HCT116 (cell line): ENCODE measurements at regions not wholly inside any gene's neighbourhood (a gene's known extent, or its start where the extent isn't known, plus 50 kb on each side); places are given as distances from the start of the nearest gene placed in this dataset.
"Not testable (repeated sequence)": the region's sequence is repeated elsewhere in the genome, so short reads cannot be mapped to it uniquely, and the experiment has no call there.

Experiments used
- ATAC-seq: fragments of 200-7000 bp; cut with Tn5 transposase; 2 replicates; pipeline ENCODE4 v1.9.1; 2020; ENCODE audit warnings: mild to moderate bottlenecking, moderate library complexity
- BruUV-seq: library from RNA; stranded (reverse); fragments of 400-500 nt; replicated peaks from 2 replicates; lab custom pipeline; 2021; lab: Mats Ljungman, UMichigan
- CTCF ChIA-PET: fragments of 300-600 bp; sonication (Branson Sonifier 250); formaldehyde crosslinking; loops from one replicate; lab custom pipeline; 2021; ENCODE audit warnings: antibody characterized with exemption; lab: Charles Lee
- POLR2A ChIA-PET: fragments of 300-600, 350-600 bp; sonication (Branson Sonifier 250); formaldehyde crosslinking; loops from one replicate; lab custom pipeline; 2021; ENCODE audit warnings: antibody characterized with exemption; lab: Charles Lee
- RAD21 ChIA-PET, 2 experiments: fragments of 300-600 bp; sonication (Branson Sonifier 250); formaldehyde crosslinking; loops; one replicate each; lab custom pipeline; 2023; ENCODE audit warnings: low total read pairs in 2 of 2; ENCODE audit not compliant: uncharacterized antibody in 2 of 2, unreplicated experiment in 2 of 2, low non-redundant PET in 1 of 2; lab: Charles Lee
- DNase-seq: peaks from one replicate; pipeline ENCODE4 v3.0.0-alpha.2; 2010; ENCODE audit warnings: low read depth, low spot score
- H2AFZ ChIP-seq: fragments of 200-600 bp; shearing (Covaris generic), sonication (generic); 2 replicates; pipeline ENCODE4 v1.6.1; 2017; ENCODE audit warnings: low read depth, mixed run types, mixed read lengths, antibody characterized with exemption, low read length; ENCODE audit not compliant: poor library complexity, severe bottlenecking
- H3K27ac ChIP-seq: 2 replicates; pipeline ENCODE4 v1.5.1; 2012; ENCODE audit warnings: low read depth, low read length
- H3K27me3 ChIP-seq: fragments of 200-600 bp; sonication (generic); 2 replicates; pipeline ENCODE4 v1.6.1; 2016; ENCODE audit warnings: mixed run types, low read length, mixed read lengths; ENCODE audit not compliant: insufficient read depth
- H3K36me3 ChIP-seq, 2 experiments: fragments of 200-500 bp in 1 of 2; fragments of 200-600 bp in 1 of 2; sonication (Bioruptor generic) in 1 of 2; sonication (generic) in 1 of 2; 2 replicates each; pipeline versions ENCODE4 v1.5.1 to v1.6.1; 2014 to 2016; ENCODE audit warnings: low read length in 2 of 2, inconsistent platforms in 1 of 2, mixed read lengths in 1 of 2, mixed run types in 1 of 2; ENCODE audit not compliant: insufficient read depth in 2 of 2, control insufficient read depth in 1 of 2
- H3K4me1 ChIP-seq, 2 experiments: fragments of 200-600 bp in 1 of 2; sonication (generic) in 1 of 2; 2 replicates each; pipeline versions ENCODE4 v1.5.1 to v1.6.1; 2012 to 2017; ENCODE audit warnings: low read length in 2 of 2, inconsistent platforms in 1 of 2, mild to moderate bottlenecking in 1 of 2, mixed read lengths in 1 of 2, mixed run types in 1 of 2, moderate library complexity in 1 of 2; ENCODE audit not compliant: insufficient read depth in 2 of 2, control insufficient read depth in 1 of 2
- H3K4me2 ChIP-seq: fragments of 200-600 bp; sonication (generic); 2 replicates; pipeline ENCODE4 v1.6.1; 2017; ENCODE audit warnings: mixed run types, low read length, mixed read lengths
- H3K4me3 ChIP-seq, 2 experiments: fragments of 200-600 bp in 1 of 2; sonication (generic) in 1 of 2; replicated peaks in 1 of 2; 2 replicates each; pipeline ENCODE4 v1.5.1; 2011 to 2016; ENCODE audit warnings: low read length in 2 of 2, control low read depth in 1 of 2, low read depth in 1 of 2, mild to moderate bottlenecking in 1 of 2, mixed read lengths in 1 of 2, mixed run types in 1 of 2
- H3K79me2 ChIP-seq: fragments of 200-600 bp; sonication (generic); 2 replicates; pipeline ENCODE4 v1.6.1; 2017; ENCODE audit warnings: mild to moderate bottlenecking, mixed run types, low read length, moderate library complexity, mixed read lengths; ENCODE audit not compliant: insufficient read depth
- H3K9ac ChIP-seq: fragments of 200-600 bp; sonication (generic); 2 replicates; pipeline ENCODE4 v1.6.1; 2016; ENCODE audit warnings: low read length, mixed read lengths
- H3K9me2 ChIP-seq: fragments of 200-600 bp; sonication (generic), shearing (Covaris generic); 2 replicates; pipeline ENCODE4 v1.6.1; 2017; ENCODE audit warnings: mixed run types, mild to moderate bottlenecking, moderate library complexity; ENCODE audit not compliant: insufficient read depth
- H3K9me3 ChIP-seq, 2 experiments: fragments of 200-500 bp in 1 of 2; fragments of 200-600 bp in 1 of 2; sonication (Bioruptor generic) in 1 of 2; sonication (generic) in 1 of 2; 2 replicates each; pipeline ENCODE4 v1.6.1; 2014 to 2017; ENCODE audit warnings: low read length in 2 of 2, mixed read lengths in 2 of 2, inconsistent platforms in 1 of 2, low read depth in 1 of 2, mild to moderate bottlenecking in 1 of 2, mixed run types in 1 of 2, moderate library complexity in 1 of 2; ENCODE audit not compliant: control insufficient read depth in 1 of 2, insufficient read depth in 1 of 2
- H4K20me1 ChIP-seq: fragments of 200-600 bp; sonication (generic), shearing (Covaris generic); 2 replicates; pipeline ENCODE4 v1.6.1; 2017; ENCODE audit warnings: mixed run types, mild to moderate bottlenecking, moderate library complexity; ENCODE audit not compliant: insufficient read depth
- CBX3 ChIP-seq: IDR thresholded peaks from 2 replicates; pipeline ENCODE4 v1.6.1; 2012; ENCODE audit warnings: low read depth
- CEBPB ChIP-seq: IDR thresholded peaks from 2 replicates; pipeline ENCODE4 v1.6.1; 2012; ENCODE audit warnings: low read depth
- ELF1 ChIP-seq: IDR thresholded peaks from 2 replicates; pipeline ENCODE4 v1.6.1; 2012; ENCODE audit warnings: low read depth, borderline replicate concordance
- EZH2 ChIP-seq: fragments of 200-600 bp; sonication (generic); IDR thresholded peaks from 2 replicates; pipeline ENCODE4 v1.6.1; 2017; ENCODE audit warnings: antibody characterized with exemption, mixed run types
- EZH2phosphoT487 ChIP-seq: fragments of 200-600 bp; IDR thresholded peaks from 2 replicates; pipeline ENCODE4 v1.6.1; 2018; ENCODE audit warnings: antibody characterized with exemption, borderline replicate concordance
- FOSL1 ChIP-seq: IDR thresholded peaks from 2 replicates; pipeline ENCODE4 v1.6.1; 2012; ENCODE audit warnings: low read depth
- RAD21 ChIP-seq: IDR thresholded peaks from 2 replicates; pipeline ENCODE4 v1.6.1; 2012; ENCODE audit warnings: low read depth, mild to moderate bottlenecking
- SIN3A ChIP-seq: IDR thresholded peaks from 2 replicates; pipeline ENCODE4 v1.6.1; 2012; ENCODE audit warnings: low read depth
- SP1 ChIP-seq: IDR thresholded peaks from 2 replicates; pipeline ENCODE4 v1.6.1; 2012; ENCODE audit warnings: low read depth
- ZBTB33 ChIP-seq: IDR thresholded peaks from 2 replicates; pipeline ENCODE4 v1.6.1; 2011; ENCODE audit warnings: mild to moderate bottlenecking, low read length, moderate library complexity; ENCODE audit not compliant: insufficient replicate concordance; ENCODE audit errors: extremely low read depth
- ZFX ChIP-seq: fragments of 450-650 bp; IDR thresholded peaks from 2 replicates; pipeline ENCODE4 v1.6.1; 2017
- intact Hi-C: fragments of 100-400 bp; cut with micrococcal nuclease; formaldehyde crosslinking; loops from 2 replicates; pipeline ENCODE4 v1.10.0; 2022
- TF ChIP-seq, protein P1 (sequence below): IDR thresholded peaks from 2 replicates; pipeline ENCODE4 v1.6.1; 2012; ENCODE audit warnings: low read depth

- H3K9ac ChIP-seq, H3K4me3 ChIP-seq, BruUV-seq, DNase-seq, H3K36me3 ChIP-seq, H3K9me3 ChIP-seq, H3K9me2 ChIP-seq, H3K27me3 ChIP-seq, H3K27ac ChIP-seq, ATAC-seq, H2AFZ ChIP-seq, H4K20me1 ChIP-seq, H3K4me2 ChIP-seq, H3K79me2 ChIP-seq, CTCF ChIA-PET, intact Hi-C loops, POLR2A ChIA-PET, RAD21 ChIA-PET: not testable (repeated sequence)
- peaks cover 16 to 26% of the 10 kb centered on the region in 2 experiments for H3K4me1 ChIP-seq
Observed at GRCh38 chr3:177365294-177365693, 168.0 kb upstream of the TBL1XR1 start.

DNA sequence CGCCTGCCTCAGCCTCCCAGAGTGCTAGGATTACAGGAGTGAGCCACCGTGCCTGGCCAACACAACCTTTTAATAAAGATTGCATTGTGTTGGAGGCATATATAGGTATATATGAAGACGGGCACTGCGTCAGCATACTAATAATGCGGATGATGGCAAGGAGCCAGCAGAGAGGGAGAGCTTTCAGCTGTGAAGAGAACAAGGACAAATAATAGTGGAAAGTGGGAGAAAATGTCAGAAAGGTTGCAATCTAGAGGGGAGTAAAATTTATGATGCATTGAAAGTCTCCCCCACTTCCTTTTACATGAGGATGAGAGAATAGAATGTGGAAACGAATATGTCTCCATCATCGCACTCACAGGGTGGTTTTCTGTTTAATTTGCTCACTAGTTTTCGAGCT, 170.5 kb upstream of the TBL1XR1 start:
- TF ChIP-seq ZFX (no peak), CEBPB (no peak), EZH2 (no peak), FOSL1 (no peak), SIN3A (no peak), ZBTB33 (no peak), EZH2phosphoT487 (no peak), CBX3 (no peak), ELF1 (no peak), SP1 (no peak), RAD21 (no peak)
- TF ChIP-seq, protein P1, sequence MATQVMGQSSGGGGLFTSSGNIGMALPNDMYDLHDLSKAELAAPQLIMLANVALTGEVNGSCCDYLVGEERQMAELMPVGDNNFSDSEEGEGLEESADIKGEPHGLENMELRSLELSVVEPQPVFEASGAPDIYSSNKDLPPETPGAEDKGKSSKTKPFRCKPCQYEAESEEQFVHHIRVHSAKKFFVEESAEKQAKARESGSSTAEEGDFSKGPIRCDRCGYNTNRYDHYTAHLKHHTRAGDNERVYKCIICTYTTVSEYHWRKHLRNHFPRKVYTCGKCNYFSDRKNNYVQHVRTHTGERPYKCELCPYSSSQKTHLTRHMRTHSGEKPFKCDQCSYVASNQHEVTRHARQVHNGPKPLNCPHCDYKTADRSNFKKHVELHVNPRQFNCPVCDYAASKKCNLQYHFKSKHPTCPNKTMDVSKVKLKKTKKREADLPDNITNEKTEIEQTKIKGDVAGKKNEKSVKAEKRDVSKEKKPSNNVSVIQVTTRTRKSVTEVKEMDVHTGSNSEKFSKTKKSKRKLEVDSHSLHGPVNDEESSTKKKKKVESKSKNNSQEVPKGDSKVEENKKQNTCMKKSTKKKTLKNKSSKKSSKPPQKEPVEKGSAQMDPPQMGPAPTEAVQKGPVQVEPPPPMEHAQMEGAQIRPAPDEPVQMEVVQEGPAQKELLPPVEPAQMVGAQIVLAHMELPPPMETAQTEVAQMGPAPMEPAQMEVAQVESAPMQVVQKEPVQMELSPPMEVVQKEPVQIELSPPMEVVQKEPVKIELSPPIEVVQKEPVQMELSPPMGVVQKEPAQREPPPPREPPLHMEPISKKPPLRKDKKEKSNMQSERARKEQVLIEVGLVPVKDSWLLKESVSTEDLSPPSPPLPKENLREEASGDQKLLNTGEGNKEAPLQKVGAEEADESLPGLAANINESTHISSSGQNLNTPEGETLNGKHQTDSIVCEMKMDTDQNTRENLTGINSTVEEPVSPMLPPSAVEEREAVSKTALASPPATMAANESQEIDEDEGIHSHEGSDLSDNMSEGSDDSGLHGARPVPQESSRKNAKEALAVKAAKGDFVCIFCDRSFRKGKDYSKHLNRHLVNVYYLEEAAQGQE, result no peak
- POLR2A ChIA-PET, result no interaction called here
- Histone ChIP-seq H3K9ac (no peak overlapping the region), H3K36me3 (no peaks in the 10 kb centered on the region), H3K4me2 (no peak overlapping the region), H3K9me3 (no peaks in the 10 kb centered on the region), H3K9me2 (no peaks in the 10 kb centered on the region), H4K20me1 (no peaks in the 10 kb centered on the region), H3K27me3 (no peaks in the 10 kb centered on the region), H3K4me3 (no peak overlapping the region), H2AFZ (no peak overlapping the region), H3K27ac (no peak overlapping the region), H3K4me1 (peaks cover 0 to 3% of the 10 kb centered on the region in 2 experiments; a peak in 1 of 4 replicates), H3K79me2 (no peaks in the 10 kb centered on the region)
- intact Hi-C loops, result no loop called here
- ATAC-seq, result no peak
- CTCF ChIA-PET, result interaction anchor here (0.7 kb wide), 1 partner anchor 454 kb away, joined by 3 read pairs; no protein-coding TSS in a partner anchor
- BruUV-seq, result no TSS peak
- RAD21 ChIA-PET, result no interaction called here
- DNase-seq, result no peak
